GM12872 (cell line): ENCODE measurements at regions not wholly inside any gene's neighbourhood (a gene's known extent, or its start where the extent isn't known, plus 50 kb on each side); places are given as distances from the start of the nearest gene placed in this dataset.
A peak's percentile ranks its signal among the peaks of the same experiment; 100 is the strongest.

Experiments
- TF ChIP-seq, protein P1 (sequence below): IDR thresholded peaks from 3 replicates; pipeline ENCODE4 v1.5.1; 2011; ENCODE audit warnings: low read depth, mild to moderate bottlenecking, low read length, moderate library complexity; ENCODE audit not compliant: insufficient read depth

DNA sequence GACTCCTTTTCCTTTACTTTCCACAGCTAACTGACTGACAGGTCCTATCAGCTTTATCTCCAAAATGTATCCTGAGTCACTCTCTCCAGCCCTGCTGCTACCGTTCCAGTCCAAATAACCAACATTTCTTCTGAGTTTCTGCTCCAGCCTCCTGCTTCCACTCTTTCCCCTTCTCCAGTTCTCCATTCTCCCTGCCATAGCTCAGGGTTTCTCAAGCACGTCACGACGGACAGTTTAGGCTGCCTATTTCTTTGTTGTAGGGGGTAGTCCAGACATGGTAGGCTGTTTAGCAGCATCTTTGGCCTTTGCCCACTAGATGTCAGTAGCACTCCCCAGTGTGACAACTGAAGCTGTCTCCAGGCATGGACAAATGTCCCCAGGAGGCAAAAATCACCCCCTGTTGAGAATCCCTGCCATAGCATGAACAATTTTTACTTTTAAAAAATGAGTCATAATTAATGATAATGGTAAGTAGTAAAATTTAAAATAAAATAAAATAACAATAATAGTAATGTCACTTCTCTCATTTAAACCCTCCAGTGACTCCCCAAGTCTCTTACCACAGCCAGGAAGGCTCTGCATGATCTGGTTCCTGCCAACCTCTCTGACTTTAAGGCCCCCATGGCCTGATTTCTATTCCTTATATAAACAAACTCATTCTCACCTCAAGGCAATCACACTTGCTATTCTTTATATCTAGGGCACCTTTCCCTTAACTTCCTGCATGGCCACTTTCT lies 105.4 kb upstream of the FER start:
- TF ChIP-seq, protein P1, sequence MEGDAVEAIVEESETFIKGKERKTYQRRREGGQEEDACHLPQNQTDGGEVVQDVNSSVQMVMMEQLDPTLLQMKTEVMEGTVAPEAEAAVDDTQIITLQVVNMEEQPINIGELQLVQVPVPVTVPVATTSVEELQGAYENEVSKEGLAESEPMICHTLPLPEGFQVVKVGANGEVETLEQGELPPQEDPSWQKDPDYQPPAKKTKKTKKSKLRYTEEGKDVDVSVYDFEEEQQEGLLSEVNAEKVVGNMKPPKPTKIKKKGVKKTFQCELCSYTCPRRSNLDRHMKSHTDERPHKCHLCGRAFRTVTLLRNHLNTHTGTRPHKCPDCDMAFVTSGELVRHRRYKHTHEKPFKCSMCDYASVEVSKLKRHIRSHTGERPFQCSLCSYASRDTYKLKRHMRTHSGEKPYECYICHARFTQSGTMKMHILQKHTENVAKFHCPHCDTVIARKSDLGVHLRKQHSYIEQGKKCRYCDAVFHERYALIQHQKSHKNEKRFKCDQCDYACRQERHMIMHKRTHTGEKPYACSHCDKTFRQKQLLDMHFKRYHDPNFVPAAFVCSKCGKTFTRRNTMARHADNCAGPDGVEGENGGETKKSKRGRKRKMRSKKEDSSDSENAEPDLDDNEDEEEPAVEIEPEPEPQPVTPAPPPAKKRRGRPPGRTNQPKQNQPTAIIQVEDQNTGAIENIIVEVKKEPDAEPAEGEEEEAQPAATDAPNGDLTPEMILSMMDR = peak; percentile 92

DNA sequence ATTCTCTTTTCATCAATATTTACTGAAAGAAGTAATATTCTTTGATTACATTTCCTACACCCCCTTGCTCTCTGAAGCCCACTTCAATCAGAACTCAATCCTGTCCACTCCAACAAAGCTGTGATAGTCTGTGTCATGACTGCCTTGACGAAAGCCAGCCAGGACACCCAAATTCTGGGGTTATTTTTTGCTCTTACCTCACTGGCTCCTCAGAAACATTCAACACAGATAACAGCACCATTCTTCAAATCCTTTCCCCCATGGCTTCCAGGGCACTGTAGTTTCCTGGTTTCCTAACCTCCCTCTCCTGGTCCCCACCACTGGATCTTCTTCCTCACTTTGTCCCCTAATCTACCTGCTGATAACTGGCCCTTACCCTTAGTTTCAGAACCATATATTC lies 106.1 kb upstream of the FER start:
- TF ChIP-seq, protein P1 = no peak

DNA sequence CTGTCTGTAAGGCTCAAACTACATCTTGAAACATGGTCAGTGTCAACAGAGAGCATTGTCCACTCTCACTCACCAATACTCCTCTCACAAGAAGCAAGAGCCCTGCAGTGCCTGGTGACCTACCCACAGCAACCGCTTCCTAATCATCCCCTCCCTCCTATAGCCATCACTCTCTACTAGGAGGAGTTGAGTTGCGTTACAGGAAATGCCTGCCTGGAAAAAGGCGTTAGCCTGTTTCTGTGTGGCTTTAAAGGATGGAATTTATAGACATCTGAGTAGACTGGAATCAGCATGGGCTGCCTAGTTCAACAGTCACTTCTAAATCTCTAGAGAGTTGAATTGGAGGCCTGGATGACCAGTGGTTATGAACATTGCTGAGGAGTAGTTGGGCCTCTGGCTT lies 108.3 kb upstream of the FER start:
- TF ChIP-seq, protein P1 = no peak

DNA sequence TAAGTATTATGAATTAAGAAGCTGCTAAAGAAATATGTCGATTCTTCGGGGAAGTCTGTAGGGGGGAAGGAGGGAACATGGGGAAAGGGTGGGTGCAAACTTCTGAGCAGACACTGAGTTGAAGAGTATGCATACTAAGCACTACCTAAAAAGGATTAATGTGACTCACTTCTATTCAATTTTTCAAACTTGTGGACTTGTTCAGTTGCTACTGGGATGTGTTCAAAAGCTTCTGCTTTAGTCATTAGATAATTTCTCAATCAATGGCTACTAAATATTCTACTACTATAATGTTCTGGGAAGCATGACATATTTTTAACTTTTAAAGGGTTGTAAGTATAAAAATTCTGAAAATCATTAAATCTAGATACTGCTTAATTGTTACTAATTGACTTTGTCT lies 109.7 kb upstream of the FER start:
- TF ChIP-seq, protein P1 = no peak

DNA sequence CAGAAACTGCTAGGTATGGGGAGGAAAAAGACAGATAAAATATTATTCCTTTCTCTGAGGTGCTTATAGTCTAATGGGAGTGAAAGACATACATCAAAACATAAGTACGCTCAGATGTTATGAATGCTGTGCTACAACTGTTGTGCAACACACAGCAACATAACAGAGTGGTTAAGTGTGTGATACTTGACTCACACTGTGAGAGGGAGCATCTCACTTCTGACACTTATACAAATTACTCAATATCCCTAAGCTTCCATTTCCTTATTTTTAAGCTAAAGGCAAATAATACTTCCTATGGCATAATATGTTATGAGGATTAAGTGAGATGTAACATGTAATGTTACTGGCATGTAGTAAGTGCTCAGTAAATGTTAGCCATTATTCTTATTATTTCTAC lies 110.6 kb upstream of the FER start:
- TF ChIP-seq, protein P1 = no peak

DNA sequence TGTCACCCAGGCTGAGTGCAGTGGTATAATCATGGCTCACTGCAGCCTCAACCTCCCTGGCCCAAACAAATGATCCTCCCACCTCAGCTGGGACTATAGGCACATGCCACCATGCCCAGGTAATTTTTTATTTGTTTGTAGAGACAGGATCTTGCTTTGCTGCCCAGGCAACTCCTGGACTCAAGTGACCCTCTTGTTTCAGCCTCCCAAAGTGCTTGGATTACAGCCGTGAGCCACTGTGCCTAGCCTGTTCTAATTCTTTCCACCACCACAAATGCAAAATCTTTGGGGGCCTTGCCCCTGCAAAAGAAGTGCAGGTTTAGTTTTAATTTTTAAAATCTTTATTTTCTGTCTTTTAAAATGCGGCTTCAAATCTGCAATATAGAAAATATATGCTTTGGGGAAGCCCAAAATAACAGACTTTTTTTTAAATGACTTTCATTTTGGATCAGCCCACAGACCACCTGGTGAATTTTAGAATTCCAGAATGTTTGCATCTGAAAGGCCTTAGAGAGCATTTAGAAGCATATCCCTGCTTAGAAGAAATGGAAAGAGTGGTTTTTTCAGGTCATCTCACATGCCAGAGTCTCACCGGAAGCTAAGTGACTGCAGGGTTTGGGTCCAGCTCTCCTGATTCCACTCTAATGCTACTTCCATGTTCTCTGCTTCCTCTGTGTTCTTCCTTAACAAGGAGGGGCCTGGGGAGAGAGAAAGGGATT lies 111.4 kb upstream of the FER start:
- TF ChIP-seq, protein P1 = no peak

DNA sequence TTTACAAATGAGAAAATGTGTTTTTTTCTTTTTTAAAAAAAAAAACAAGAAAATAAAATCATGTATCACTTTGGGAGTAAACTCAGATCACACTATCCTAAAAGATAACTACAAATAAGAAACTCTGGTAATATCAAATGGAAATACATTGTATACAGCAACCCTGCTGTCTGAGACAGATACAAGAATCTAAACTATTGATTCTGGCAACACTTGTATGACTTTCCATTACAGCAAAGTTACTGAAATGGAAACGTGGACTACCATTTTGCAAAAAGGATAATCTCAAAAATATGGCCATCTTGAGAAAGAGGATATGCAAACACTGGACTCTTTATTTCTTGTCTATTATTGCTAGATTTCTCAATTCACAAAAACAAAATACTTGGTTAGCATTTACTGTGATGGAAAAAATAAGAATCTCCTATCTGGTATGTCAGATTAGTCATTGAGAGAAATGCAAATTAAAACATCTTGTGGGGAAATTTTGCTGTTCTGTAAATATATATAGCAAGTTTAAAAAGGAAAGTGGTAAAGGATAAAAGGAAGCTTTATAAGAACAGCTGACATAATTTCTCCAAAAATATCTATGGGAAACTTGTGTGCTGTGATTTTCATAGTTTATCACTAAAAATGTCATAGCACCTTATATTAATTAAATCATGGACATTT lies 112.9 kb upstream of the FER start:
- TF ChIP-seq, protein P1 = no peak
